ENCODE measurements at regions not wholly inside any gene's neighbourhood (a gene's known extent, or its start where the extent isn't known, plus 50 kb on each side); places are given as distances from the start of the nearest gene placed in this dataset.

DNA sequence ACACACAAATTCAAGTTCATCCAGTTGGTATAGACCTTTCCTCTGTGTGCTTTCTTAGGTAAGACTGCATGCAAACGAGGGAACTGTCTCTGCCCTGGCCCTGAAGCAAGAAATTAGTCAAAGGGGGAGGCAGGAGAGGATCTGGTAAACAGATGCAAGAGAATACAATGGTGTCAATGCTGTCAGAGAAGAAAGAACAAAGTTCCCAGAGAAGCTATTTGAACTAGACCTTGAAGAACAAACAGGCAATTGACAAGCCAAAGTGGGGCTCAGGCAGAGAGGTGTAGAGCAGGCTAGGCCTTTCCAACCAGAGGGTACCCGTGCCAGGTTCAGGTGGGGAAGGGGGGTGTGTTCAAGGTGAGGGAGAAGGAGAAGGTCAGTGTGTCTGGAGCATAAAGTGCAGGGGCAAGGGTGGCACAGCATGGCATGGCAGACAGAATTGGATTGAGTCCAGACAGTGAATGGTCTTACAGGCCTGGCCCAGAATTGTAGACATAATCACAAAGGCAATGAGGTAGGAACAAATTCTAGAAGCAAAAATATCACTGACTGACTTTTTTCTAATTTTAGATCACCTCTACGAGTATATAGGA is 95.0 kb upstream of the STARD13 start:
- H3K4me1 ChIP-seq, result peaks cover 4% of the 10 kb centered on the region; the same call in 1 of the 2 replicates
- DNase-seq (ENCODE audit: low spot score in 2 of 2), result no peak
- H3K9me3 ChIP-seq, result no peaks in the 10 kb centered on the region
- no peaks in the 10 kb centered on the region for H3K27me3 ChIP-seq (ENCODE audit: low read depth)
- in situ Hi-C loops (cut with MboI; ENCODE audit: low sequenced_read_pairs), result no loop called here
- H3K36me3 ChIP-seq (replicated peaks), result no peaks in the 10 kb centered on the region
- H3K4me3 ChIP-seq, result no peak overlapping the region

DNA sequence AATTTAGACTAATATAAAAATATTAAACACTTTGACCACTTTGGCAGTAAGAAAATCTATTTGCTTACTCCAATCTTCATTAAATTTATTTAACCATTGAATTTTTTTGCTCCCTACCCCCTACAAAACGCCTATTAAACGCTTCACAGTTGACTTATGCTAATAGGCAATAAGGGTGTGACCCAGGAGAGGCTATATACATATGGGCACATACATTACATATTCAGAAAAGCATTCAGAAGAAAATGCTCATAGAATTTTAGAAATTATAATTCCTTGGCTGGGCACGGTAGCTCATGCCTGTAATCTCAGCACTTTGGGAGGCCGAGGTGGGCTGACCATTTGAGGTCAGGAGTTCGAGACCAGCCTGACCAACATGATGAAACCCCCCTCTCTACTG is 95.6 kb upstream of the STARD13 start:
- in situ Hi-C loops (cut with MboI; ENCODE audit: low sequenced_read_pairs), result no loop called here
- H3K9me3 ChIP-seq, result no peaks in the 10 kb centered on the region
- no peak for DNase-seq (ENCODE audit: low spot score in 2 of 2)
- H3K36me3 ChIP-seq (replicated peaks), result no peaks in the 10 kb centered on the region
- no peak overlapping the region for H3K4me3 ChIP-seq
- peaks cover 4% of the 10 kb centered on the region; the same call in 1 of the 2 replicates for H3K4me1 ChIP-seq
- H3K27me3 ChIP-seq (ENCODE audit: low read depth), result no peaks in the 10 kb centered on the region

DNA sequence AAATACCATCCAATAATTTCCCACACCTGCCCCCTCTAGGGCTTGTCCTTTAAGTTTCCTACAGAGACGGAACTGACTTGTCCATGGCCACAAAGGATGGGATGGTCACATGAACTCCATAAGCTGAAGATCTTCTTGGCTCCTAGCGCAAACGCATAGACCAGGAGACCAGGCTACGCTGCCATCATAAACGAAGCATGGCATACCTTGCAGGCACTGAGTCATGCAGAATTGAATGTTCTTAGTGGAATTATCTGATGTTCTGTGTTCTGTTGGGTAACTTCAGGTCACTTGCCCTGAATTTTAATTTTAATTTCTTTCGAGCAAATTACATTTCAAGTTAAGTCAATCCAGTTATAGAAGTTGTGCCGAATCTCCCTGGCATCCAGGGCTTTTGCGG is 96.4 kb upstream of the STARD13 start:
- Histone ChIP-seq H3K27me3 (ENCODE audit: low read depth) (no peaks in the 10 kb centered on the region), H3K4me1 (peaks cover 4% of the 10 kb centered on the region; the same call in 1 of the 2 replicates), H3K9me3 (no peaks in the 10 kb centered on the region), H3K4me3 (no peak overlapping the region), H3K36me3 (replicated peaks) (no peaks in the 10 kb centered on the region)
- DNase-seq (ENCODE audit: low spot score in 2 of 2), result no peak
- in situ Hi-C loops (cut with MboI; ENCODE audit: low sequenced_read_pairs), result no loop called here

DNA sequence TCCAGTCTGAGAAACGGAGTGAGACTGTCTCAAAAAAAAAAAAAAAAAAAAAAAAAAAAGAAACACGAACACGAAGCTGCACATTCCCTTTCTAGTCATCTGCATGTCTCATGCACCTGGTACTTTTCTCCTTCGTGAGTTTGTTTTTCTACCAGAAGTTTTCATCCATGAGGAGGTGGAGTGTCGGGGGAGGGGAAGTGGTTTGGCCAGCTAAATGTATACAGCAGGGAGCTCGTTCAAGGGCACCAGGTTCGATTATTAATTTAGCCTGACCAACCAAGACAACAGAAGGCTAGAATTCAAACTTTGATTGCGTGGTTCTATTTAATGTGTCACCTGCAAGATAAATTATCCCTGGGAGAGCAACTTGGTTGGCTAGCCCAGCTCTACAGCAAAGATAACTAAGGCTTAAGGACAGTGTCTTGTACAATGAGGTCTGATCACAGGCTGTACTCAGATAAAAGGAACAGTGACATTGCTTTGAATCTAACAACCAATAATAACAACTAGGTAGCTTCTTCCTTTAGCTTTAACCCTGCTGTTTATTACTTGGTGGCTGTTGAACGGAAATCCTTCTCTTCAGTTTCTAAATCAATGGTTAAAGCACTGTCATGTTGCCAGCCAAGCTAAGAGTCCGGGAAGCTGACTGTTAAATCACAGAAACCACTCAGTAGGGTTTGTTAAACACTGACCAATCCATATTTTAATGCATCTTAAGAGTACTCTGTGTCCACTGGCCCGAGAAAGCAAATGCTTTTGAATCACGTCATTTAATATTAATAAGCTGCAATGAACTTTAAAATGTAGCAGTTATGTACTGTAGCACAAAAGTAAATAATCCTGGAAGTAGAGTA is 98.4 kb upstream of the STARD13 start:
- no peaks in the 10 kb centered on the region for H3K27me3 ChIP-seq (ENCODE audit: low read depth)
- no peaks in the 10 kb centered on the region for H3K9me3 ChIP-seq
- DNase-seq (ENCODE audit: low spot score in 2 of 2), result no peak
- in situ Hi-C loops (cut with MboI; ENCODE audit: low sequenced_read_pairs), result no loop called here
- H3K36me3 ChIP-seq (replicated peaks), result no peaks in the 10 kb centered on the region
- no peak overlapping the region for H3K4me3 ChIP-seq
- H3K4me1 ChIP-seq, result peaks cover 4% of the 10 kb centered on the region; the same call in 1 of the 2 replicates

DNA sequence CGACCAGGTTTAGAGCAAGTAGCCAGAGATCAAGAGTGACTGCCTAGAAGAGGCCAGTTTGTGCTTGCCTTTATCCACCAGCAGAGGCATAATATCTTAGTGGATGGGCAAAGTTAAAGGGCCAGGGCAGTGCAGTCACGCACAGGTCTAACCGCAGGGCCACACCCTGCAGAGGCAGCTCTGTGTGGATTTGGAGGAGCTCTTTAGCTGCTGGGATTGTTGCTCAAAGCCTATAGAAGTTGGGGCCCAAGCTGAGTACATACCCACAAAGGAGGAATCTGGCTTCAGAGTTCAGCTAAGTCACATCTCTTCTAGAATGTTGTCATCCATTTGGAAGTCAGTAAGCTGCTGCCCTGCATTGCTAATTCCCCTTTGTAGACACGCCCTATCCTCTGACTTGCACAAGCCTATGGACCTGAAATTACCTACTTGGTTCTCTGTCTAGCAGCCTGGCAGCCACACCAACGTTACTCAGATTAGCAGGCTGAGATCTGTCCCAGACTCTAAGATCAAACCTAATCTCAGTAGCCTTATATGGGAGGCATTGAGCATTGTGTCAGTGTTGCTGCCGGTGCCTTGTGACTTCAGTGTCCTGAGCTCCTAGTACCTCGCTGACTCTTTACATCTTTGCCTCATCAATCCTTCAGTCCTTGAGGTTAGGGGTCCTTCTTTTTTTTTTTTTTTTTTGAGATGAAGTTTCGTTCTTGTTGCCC is 102.9 kb upstream of the STARD13 start:
- H3K36me3 ChIP-seq (replicated peaks), result no peaks in the 10 kb centered on the region
- no peak for DNase-seq (ENCODE audit: low spot score in 2 of 2)
- in situ Hi-C loops (cut with MboI; ENCODE audit: low sequenced_read_pairs), result no loop called here

DNA sequence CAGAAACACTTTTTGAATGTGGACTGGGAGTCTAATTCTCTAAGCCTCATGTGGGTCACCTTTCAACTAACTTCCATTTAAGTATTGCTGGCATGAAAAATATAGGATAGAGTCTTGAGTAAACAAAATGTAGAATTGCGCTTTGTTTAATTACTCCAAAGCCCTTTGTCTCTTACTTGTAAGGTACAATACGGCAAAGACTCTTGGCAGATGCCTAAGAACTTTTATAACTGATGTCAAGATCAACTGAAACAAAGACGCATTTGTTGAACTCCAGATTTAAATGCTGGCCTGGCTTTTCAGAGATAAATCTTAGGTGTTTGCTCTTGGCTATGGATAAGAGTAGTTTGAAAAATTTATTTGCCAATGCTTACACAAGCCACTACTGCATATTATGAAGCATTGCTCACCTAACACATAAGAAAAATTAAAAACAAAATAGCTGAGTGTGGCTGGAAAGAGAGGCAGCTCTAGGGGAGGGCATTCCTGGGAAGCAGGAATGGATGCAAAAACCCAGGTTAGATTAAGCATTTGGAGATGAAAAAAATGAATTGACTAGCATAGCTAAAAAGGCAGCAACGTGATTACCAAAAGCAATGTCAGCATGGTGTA is 107.3 kb upstream of the STARD13 start:
- Histone ChIP-seq H3K36me3 (replicated peaks) (no peaks in the 10 kb centered on the region), H3K9me3 (no peaks in the 10 kb centered on the region), H3K4me1 (no peaks in the 10 kb centered on the region), H3K27me3 (ENCODE audit: low read depth) (no peaks in the 10 kb centered on the region), H3K4me3 (no peak overlapping the region)
- DNase-seq (ENCODE audit: low spot score in 2 of 2), result peak in 1 of 2 experiments; percentile 51
- in situ Hi-C loops (cut with MboI; ENCODE audit: low sequenced_read_pairs), result no loop called here

More for the DNA sequence above, 102.9 kb upstream of the STARD13 start:
- no peaks in the 10 kb centered on the region for H3K9me3 ChIP-seq
- peaks cover 4% of the 10 kb centered on the region; the same call in 1 of the 2 replicates for H3K4me1 ChIP-seq
- no peak overlapping the region for H3K4me3 ChIP-seq
- no peaks in the 10 kb centered on the region for H3K27me3 ChIP-seq (ENCODE audit: low read depth)

DNA sequence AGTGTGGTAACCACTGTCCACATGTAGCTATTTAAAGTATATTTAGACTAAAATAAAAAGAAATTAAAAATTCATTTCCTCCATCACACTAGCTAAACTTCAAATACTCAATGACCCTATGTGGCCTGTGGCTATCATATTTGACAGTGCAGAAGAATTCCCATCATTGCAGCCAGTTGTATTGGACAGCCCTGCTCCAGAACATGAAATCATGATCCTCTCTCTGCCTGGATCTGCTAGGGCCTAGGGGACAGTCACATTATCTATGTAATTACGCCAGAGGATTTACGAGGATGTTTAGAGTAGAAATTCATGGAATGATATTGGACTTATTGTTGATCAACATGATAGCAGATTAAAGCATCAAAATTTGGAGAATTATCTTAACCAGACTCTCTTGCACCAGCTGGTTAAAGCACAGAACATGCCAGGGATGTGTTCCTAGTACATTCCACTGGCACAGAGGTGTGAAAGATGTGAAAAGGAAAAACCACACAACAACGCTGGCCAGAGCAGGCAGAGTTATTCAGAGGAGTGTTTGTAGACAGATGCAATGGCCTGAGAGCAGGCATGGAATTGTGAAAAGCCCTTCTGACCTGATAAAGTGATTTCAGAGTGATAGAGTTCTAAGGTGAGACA is 108.9 kb upstream of the STARD13 start:
- Histone ChIP-seq H3K36me3 (replicated peaks) (no peaks in the 10 kb centered on the region), H3K4me3 (no peak overlapping the region), H3K27me3 (ENCODE audit: low read depth) (no peaks in the 10 kb centered on the region), H3K4me1 (no peaks in the 10 kb centered on the region), H3K9me3 (no peaks in the 10 kb centered on the region)
- DNase-seq (ENCODE audit: low spot score in 2 of 2), result no peak
- in situ Hi-C loops (cut with MboI; ENCODE audit: low sequenced_read_pairs), result no loop called here

DNA sequence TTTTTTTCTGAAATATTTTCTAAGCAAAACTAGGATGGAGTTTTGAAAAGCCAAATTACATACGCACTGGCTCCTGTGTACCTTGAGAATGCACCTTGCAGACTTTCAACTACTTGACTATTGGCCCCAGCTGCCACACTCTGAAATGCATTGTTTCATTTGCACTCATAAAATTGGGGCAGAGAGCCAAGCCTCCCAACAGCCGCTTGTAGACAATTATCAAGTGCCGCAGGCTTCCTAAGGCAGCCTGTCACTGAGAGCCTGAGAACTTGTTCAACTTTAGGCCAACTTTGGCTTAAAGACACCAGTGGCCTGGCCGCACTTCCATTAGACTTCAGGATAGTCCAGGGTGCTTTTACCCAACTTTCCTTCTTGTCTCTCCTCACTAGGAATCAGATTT is 115.7 kb upstream of the STARD13 start:
- in situ Hi-C loops (cut with MboI; ENCODE audit: low sequenced_read_pairs), result no loop called here
- no peaks in the 10 kb centered on the region for H3K36me3 ChIP-seq (replicated peaks)
- H3K4me1 ChIP-seq, result no peaks in the 10 kb centered on the region
- H3K4me3 ChIP-seq, result no peak overlapping the region
- H3K27me3 ChIP-seq (ENCODE audit: low read depth), result no peaks in the 10 kb centered on the region
- peak in 1 of 2 experiments; percentile 22 for DNase-seq (ENCODE audit: low spot score in 2 of 2)
- H3K9me3 ChIP-seq, result no peaks in the 10 kb centered on the region

DNA sequence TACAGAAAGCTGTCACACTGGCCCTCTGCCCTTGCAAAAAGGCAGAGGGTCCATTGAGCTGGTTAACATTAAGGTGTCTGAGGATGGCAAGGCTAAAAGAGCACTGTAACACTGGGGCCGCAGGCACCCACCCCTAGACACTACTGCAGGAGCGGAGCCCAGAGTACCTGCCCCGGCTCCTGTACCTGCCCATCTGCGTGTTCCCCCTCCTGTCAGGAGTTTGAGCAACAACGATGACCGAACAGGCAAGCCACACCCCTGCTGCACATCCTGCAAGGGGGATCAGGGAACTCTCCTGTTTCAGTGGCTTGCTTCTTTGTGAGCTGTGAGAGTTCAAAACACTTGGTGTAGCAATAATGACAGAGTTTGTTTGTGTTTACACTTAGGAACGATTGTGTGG is 117.4 kb upstream of the STARD13 start:
- H3K36me3 ChIP-seq (replicated peaks), result no peaks in the 10 kb centered on the region
- H3K4me1 ChIP-seq, result no peaks in the 10 kb centered on the region
- DNase-seq (ENCODE audit: low spot score in 2 of 2), result no peak
- in situ Hi-C loops (cut with MboI; ENCODE audit: low sequenced_read_pairs), result no loop called here
- no peaks in the 10 kb centered on the region for H3K27me3 ChIP-seq (ENCODE audit: low read depth)
- no peak overlapping the region for H3K4me3 ChIP-seq
- H3K9me3 ChIP-seq, result no peaks in the 10 kb centered on the region

DNA sequence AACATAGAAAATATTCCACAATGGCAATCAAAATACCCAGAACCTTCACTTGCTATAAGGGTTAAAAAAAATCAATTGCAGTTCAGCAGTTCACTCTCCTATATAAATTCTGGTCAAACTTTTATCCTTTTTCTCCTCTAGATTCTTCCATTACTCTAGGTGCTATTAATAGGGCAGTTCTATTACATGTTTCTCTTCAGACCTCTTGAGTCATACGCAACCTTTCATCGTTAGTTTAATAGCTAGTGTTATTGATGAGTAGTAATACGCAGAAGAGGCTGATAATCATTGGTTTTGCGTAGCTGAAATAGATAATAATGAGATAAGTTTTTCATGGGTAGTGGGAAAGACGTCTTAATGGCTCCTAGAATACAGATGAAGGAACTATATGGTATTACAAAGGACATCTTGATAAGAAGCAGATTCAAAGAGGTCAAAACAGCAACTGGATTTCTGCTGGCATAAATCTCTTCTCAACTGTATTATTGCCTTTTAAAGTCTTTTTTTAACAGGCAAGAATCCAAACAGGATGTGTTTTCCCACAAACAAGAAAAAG is 118.3 kb upstream of the STARD13 start:
- Histone ChIP-seq H3K27me3 (ENCODE audit: low read depth) (no peaks in the 10 kb centered on the region), H3K4me1 (no peaks in the 10 kb centered on the region)
- in situ Hi-C loops (cut with MboI; ENCODE audit: low sequenced_read_pairs), result no loop called here

DNA sequence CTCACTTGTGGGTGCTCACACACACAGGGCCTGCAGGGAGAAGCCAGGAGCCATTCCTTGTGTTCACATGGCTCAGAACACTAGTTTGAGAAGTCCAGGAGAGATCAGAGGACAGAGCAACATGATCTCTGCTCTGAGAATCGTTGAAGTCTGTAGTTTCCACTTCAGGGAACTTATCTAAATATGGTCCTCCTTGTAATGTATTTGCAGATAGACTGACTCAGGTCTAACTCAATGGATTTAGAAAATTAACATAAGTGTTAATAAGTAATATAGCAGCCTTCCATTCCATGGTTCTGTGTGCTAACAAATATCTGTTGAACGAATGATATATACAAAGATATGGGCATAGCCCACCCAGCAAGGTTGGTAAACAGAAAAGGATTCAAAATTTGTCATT is 119.8 kb upstream of the STARD13 start:
- no peaks in the 10 kb centered on the region for H3K27me3 ChIP-seq (ENCODE audit: low read depth)
- H3K4me3 ChIP-seq, result no peak overlapping the region
- no peak for DNase-seq (ENCODE audit: low spot score in 2 of 2)

More for the DNA sequence above, 118.3 kb upstream of the STARD13 start:
- no peaks in the 10 kb centered on the region for H3K9me3 ChIP-seq
- no peak overlapping the region for H3K4me3 ChIP-seq
- no peak for DNase-seq (ENCODE audit: low spot score in 2 of 2)
- H3K36me3 ChIP-seq (replicated peaks), result no peaks in the 10 kb centered on the region

DNA sequence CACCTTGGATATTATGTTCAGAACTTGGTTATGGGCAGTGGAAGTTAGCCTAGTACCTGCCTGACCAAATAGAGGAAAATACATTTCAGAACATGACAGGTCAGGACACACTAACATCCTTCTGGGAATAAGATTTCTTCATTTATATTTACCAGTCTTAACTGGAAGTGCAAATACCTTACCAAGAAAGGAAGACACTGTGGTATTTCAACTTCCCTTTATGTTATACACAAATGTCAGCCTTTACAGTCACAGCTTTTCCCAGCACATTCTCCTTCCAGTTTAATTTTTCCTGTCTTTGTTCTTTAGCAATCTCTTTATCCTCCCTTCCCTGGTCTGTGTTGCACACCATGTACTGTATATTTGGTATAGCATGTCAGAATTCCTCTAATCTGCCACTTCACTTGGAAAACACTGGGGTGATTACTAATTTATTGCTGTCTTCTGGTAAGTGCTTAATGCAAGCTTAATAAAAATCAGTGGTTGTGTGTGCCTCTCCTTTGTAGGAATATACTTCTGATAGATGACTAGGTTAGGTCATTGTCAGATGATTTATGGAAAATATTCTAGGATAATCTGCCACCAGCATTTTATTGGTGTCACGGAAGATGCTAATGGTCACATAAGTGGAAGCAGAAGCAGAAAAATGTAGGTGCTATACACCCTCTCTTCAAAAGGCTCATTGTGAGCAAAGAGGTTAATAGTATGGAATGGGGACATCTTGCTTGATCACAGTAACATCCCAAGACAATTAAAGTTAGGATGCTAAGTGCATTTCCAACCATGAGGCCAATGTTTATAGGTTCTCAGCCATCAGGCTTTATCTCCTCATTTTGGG is 124.3 kb upstream of the STARD13 start:
- Histone ChIP-seq H3K4me1 (no peaks in the 10 kb centered on the region), H3K36me3 (replicated peaks) (no peaks in the 10 kb centered on the region), H3K9me3 (no peaks in the 10 kb centered on the region), H3K4me3 (no peak overlapping the region), H3K27me3 (ENCODE audit: low read depth) (peaks cover 3% of the 10 kb centered on the region; the same call in 1 of the 2 replicates)
- in situ Hi-C loops (cut with MboI; ENCODE audit: low sequenced_read_pairs), result no loop called here
- no peak for DNase-seq (ENCODE audit: low spot score in 2 of 2)

More for the DNA sequence above, 119.8 kb upstream of the STARD13 start:
- Histone ChIP-seq H3K9me3 (no peaks in the 10 kb centered on the region), H3K36me3 (replicated peaks) (no peaks in the 10 kb centered on the region), H3K4me1 (no peaks in the 10 kb centered on the region)
- in situ Hi-C loops (cut with MboI; ENCODE audit: low sequenced_read_pairs), result no loop called here
